NT2/D1 (cell line): ENCODE measurements at regions not wholly inside any gene's neighbourhood (a gene's known extent, or its start where the extent isn't known, plus 50 kb on each side); places are given as distances from the start of the nearest gene placed in this dataset.

Experiments
- DNase-seq: peaks from one replicate; pipeline ENCODE4 v3.0.0-alpha.2; 2011; ENCODE audit warnings: low read depth, low spot score
- H3K27me3 ChIP-seq: 2 replicates; pipeline ENCODE4 v1.6.0; 2011; ENCODE audit warnings: mild to moderate bottlenecking; ENCODE audit not compliant: insufficient read length, insufficient read depth
- H3K36me3 ChIP-seq: 2 replicates; pipeline ENCODE4 v1.6.1; 2011; ENCODE audit warnings: mild to moderate bottlenecking, low read length, mixed read lengths; ENCODE audit not compliant: insufficient read depth, insufficient read length
- H3K4me1 ChIP-seq: 2 replicates; pipeline ENCODE4 v1.5.1; 2011; ENCODE audit not compliant: insufficient read depth, insufficient read length
- H3K4me3 ChIP-seq: 2 replicates; pipeline ENCODE4 v1.5.1; 2011; ENCODE audit warnings: low read depth; ENCODE audit not compliant: insufficient read length
- H3K9ac ChIP-seq: 2 replicates; pipeline ENCODE4 v1.6.0; 2011; ENCODE audit warnings: low read depth; ENCODE audit not compliant: insufficient read length
- H3K9me3 ChIP-seq: 2 replicates; pipeline ENCODE4 v1.5.1; 2011; ENCODE audit warnings: mild to moderate bottlenecking, low read length; ENCODE audit not compliant: insufficient read depth
- SUZ12 ChIP-seq: IDR thresholded peaks from 2 replicates; pipeline ENCODE4 v1.6.1; 2011; ENCODE audit not compliant: insufficient read length, insufficient read depth; ENCODE audit errors: extremely low read depth
- YY1 ChIP-seq: IDR thresholded peaks from 2 replicates; pipeline ENCODE4 v1.6.1; 2011; ENCODE audit not compliant: insufficient read length, insufficient read depth
- ZNF274 ChIP-seq: IDR thresholded peaks from 2 replicates; pipeline ENCODE4 v1.6.1; 2011; ENCODE audit warnings: mild to moderate bottlenecking, low read depth, low read length

- no peaks in the 10 kb centered on the region for H3K4me1 ChIP-seq
- no peak for DNase-seq
- TF ChIP-seq SUZ12 (no peak), ZNF274 (no peak), YY1 (no peak)
- H3K4me3 ChIP-seq, result no peak overlapping the region
- H3K27me3 ChIP-seq, result no peaks in the 10 kb centered on the region
- no peaks in the 10 kb centered on the region for H3K36me3 ChIP-seq
- H3K9me3 ChIP-seq, result no peaks in the 10 kb centered on the region
- no peak overlapping the region for H3K9ac ChIP-seq
These were observed 148.7 kb downstream of the DICER1 start for GRCh38 chr14:95008445-95009217.

- TF ChIP-seq SUZ12, result no peak
- TF ChIP-seq YY1, result no peak
- no peak for TF ChIP-seq ZNF274
- Histone ChIP-seq H3K27me3 (no peaks in the 10 kb centered on the region), H3K9me3 (no peaks in the 10 kb centered on the region), H3K9ac (no peak overlapping the region), H3K4me1 (peaks cover 3% of the 10 kb centered on the region), H3K4me3 (no peak overlapping the region), H3K36me3 (no peaks in the 10 kb centered on the region)
- DNase-seq, result no peak
These were observed 149.4 kb downstream of the DICER1 start for GRCh38 chr14:95007921-95008320.

DNA sequence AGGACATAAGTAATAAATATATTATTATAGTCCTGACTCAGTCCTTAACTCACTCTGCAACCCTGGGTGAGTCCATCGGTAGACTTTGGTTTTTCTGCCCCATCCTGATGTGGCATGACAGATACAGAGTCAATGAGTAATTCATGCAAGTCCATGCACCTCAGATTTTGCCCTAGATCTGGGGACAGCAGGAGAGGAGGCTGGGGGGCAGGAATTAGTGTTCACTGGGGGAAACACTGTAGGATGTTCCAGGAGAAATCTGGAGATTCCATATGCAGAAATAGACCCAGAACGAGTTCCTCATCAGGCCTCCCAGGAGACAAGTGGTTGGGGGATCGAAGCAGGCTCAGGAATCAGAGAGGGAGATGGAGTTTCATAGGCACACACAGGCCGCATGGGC, 150.8 kb downstream of the DICER1 start:
- H3K9ac ChIP-seq, result no peak overlapping the region
- no peaks in the 10 kb centered on the region for H3K9me3 ChIP-seq
- H3K27me3 ChIP-seq, result no peaks in the 10 kb centered on the region
- no peak overlapping the region for H3K4me3 ChIP-seq
- no peak for DNase-seq
- H3K36me3 ChIP-seq, result no peaks in the 10 kb centered on the region
- no peak for TF ChIP-seq SUZ12
- TF ChIP-seq ZNF274, result no peak
- no peak for TF ChIP-seq YY1
- H3K4me1 ChIP-seq, result peaks cover 6% of the 10 kb centered on the region

DNA sequence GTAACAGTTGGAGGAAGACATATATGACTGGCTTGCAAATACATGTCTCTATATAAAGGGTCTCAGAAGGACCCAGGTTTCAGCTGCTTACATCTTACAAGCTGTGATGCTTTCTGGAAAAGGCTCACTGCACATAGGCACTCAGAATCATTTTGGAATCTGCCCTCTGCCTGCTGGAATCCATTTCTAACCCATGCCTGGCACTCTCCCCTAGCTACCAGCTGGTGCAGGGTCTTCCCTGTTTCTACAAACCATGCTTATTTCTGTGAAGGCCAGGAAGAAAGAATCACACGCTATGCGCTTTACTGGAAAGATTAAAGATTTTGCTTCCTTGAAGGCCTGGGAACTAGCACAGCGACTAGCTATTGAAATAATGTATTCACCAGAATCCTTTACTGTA, 151.3 kb downstream of the DICER1 start:
- no peaks in the 10 kb centered on the region for H3K27me3 ChIP-seq
- H3K9me3 ChIP-seq, result no peaks in the 10 kb centered on the region
- no peaks in the 10 kb centered on the region for H3K36me3 ChIP-seq
- H3K9ac ChIP-seq, result no peak overlapping the region
- peaks cover 6% of the 10 kb centered on the region for H3K4me1 ChIP-seq
- DNase-seq, result no peak
- no peak overlapping the region for H3K4me3 ChIP-seq
- TF ChIP-seq ZNF274, result no peak
- TF ChIP-seq SUZ12, result no peak
- no peak for TF ChIP-seq YY1

GRCh38 chr14:95003099-95003960, 154.0 kb downstream of the DICER1 start:
- Histone ChIP-seq H3K36me3 (no peaks in the 10 kb centered on the region), H3K4me1 (peaks cover 6% of the 10 kb centered on the region), H3K9ac (no peak overlapping the region), H3K4me3 (no peak overlapping the region), H3K27me3 (no peaks in the 10 kb centered on the region), H3K9me3 (no peaks in the 10 kb centered on the region)
- no peak for DNase-seq
- no peak for TF ChIP-seq YY1
- no peak for TF ChIP-seq ZNF274
- TF ChIP-seq SUZ12, result no peak

DNA sequence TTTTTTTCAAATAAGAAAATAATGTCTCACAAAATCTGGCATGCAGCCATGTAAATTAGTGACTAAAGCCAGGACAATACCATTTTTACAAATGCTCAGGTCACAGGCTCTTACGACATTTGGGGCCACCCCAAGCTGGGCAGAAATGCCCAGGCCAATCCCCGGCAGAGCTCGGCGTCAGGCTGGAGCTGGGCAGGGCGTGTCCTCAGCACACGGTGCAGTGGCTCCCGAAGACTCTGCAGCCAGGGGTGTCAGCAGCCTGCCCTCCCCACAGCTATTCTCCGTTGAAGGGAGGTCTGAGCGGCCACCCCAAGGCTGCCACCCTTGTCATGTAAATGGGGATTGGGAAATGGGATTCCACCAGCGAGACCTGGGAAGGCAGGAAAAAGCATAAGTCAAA, 158.6 kb downstream of the DICER1 start:
- Histone ChIP-seq H3K36me3 (no peaks in the 10 kb centered on the region), H3K27me3 (no peaks in the 10 kb centered on the region), H3K9ac (no peak overlapping the region), H3K4me1 (peaks cover 10% of the 10 kb centered on the region), H3K9me3 (no peaks in the 10 kb centered on the region), H3K4me3 (no peak overlapping the region)
- peak; percentile 54 for DNase-seq
- TF ChIP-seq YY1 (no peak), ZNF274 (no peak), SUZ12 (no peak)

GRCh38 chr14:94998110-94998509, 159.2 kb downstream of the DICER1 start:
- TF ChIP-seq YY1, result no peak
- TF ChIP-seq SUZ12, result no peak
- TF ChIP-seq ZNF274, result no peak
- Histone ChIP-seq H3K4me3 (no peak overlapping the region), H3K9ac (peak overlapping the region; percentile 17), H3K27me3 (no peaks in the 10 kb centered on the region), H3K9me3 (no peaks in the 10 kb centered on the region), H3K36me3 (no peaks in the 10 kb centered on the region), H3K4me1 (peaks cover 7% of the 10 kb centered on the region)
- DNase-seq, result no peak
